ENCODE measurements at regions not wholly inside any gene's neighbourhood (a gene's known extent, or its start where the extent isn't known, plus 50 kb on each side); places are given as distances from the start of the nearest gene placed in this dataset.

DNA sequence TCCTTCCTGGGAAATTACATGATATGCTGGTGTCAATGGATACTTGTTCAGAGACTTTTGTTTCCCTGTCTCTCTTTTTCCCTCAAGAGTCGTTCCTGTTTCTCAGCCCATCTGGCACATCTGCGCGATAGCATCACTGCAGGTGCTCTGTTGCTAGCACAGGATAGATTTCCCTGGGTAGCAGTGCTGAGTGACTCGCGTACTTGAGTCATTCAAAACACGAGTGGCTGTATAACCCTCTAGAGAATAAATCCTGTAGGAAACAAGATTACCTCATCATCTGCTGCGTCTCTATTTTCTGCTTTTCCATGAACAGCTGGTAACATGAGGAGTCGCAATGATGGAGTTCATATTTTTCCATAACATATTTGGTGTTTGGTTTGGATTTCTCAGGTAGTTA is 452.0 kb upstream of the FZD8 start:
- no peaks in the 10 kb centered on the region for H3K4me1 Mint-ChIP-seq (ENCODE audit: unreplicated experiment)
- no peaks in the 10 kb centered on the region for H3K36me3 Mint-ChIP-seq
- TF ChIP-seq, protein P1, sequence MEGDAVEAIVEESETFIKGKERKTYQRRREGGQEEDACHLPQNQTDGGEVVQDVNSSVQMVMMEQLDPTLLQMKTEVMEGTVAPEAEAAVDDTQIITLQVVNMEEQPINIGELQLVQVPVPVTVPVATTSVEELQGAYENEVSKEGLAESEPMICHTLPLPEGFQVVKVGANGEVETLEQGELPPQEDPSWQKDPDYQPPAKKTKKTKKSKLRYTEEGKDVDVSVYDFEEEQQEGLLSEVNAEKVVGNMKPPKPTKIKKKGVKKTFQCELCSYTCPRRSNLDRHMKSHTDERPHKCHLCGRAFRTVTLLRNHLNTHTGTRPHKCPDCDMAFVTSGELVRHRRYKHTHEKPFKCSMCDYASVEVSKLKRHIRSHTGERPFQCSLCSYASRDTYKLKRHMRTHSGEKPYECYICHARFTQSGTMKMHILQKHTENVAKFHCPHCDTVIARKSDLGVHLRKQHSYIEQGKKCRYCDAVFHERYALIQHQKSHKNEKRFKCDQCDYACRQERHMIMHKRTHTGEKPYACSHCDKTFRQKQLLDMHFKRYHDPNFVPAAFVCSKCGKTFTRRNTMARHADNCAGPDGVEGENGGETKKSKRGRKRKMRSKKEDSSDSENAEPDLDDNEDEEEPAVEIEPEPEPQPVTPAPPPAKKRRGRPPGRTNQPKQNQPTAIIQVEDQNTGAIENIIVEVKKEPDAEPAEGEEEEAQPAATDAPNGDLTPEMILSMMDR (conservative IDR thresholded peaks at IDR 0.05) = no peak
- H3K9me3 Mint-ChIP-seq = peaks cover 2% of the 10 kb centered on the region
- no peak overlapping the region for H3K27ac Mint-ChIP-seq
- H3K4me3 Mint-ChIP-seq = no peak overlapping the region
- H3K27me3 Mint-ChIP-seq = no peaks in the 10 kb centered on the region
- no peak for DNase-seq (ENCODE audit: extremely low spot score, unreplicated experiment)

- Mint-ChIP-seq H3K4me1 (ENCODE audit: unreplicated experiment) (no peaks in the 10 kb centered on the region), H3K36me3 (no peaks in the 10 kb centered on the region), H3K9me3 (no peaks in the 10 kb centered on the region), H3K27ac (no peak overlapping the region), H3K4me3 (no peak overlapping the region), H3K27me3 (no peaks in the 10 kb centered on the region)
- TF ChIP-seq, protein P1 (conservative IDR thresholded peaks at IDR 0.05) = no peak
- no peak for DNase-seq (ENCODE audit: extremely low spot score, unreplicated experiment)
Measured at GRCh38 chr10:36092116-36092515, 450.0 kb upstream of the FZD8 start.

DNA sequence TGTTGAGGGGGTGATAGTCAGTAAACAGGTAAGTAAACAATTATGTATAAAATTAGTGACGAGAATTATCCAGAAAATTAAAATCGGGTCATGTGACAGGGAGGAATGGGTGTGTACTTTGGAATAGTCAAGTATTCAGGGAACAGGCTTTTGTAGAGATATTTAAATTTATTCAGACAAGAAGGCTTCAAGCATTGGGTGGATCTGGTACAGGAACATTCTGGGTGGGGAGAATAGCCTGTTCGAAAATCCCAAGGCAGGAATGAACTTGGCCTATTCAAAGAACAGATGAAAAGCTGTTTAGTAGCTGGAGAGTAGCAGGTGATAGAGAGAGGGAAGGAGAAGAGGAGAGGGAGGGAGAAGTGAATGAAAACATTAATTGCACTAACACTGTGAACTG is 448.9 kb upstream of the FZD8 start:
- Mint-ChIP-seq H3K9me3 (no peaks in the 10 kb centered on the region), H3K4me1 (ENCODE audit: unreplicated experiment) (no peaks in the 10 kb centered on the region), H3K27me3 (no peaks in the 10 kb centered on the region), H3K27ac (no peak overlapping the region), H3K4me3 (no peak overlapping the region), H3K36me3 (no peaks in the 10 kb centered on the region)
- TF ChIP-seq, protein P1 (conservative IDR thresholded peaks at IDR 0.05) = no peak
- DNase-seq (ENCODE audit: extremely low spot score, unreplicated experiment) = no peak

- no peaks in the 10 kb centered on the region for H3K36me3 Mint-ChIP-seq
- no peaks in the 10 kb centered on the region for H3K4me1 Mint-ChIP-seq (ENCODE audit: unreplicated experiment)
- no peak for DNase-seq (ENCODE audit: extremely low spot score, unreplicated experiment)
- peaks cover 1% of the 10 kb centered on the region for H3K27me3 Mint-ChIP-seq
- TF ChIP-seq, protein P1 (conservative IDR thresholded peaks at IDR 0.05) = no peak
- no peak overlapping the region for H3K27ac Mint-ChIP-seq
- H3K4me3 Mint-ChIP-seq = no peak overlapping the region
- no peaks in the 10 kb centered on the region for H3K9me3 Mint-ChIP-seq
Measured at GRCh38 chr10:36089790-36090440, 447.8 kb upstream of the FZD8 start.

- TF ChIP-seq, protein P1 (conservative IDR thresholded peaks at IDR 0.05) = no peak
- Mint-ChIP-seq H3K27ac (no peak overlapping the region), H3K9me3 (no peaks in the 10 kb centered on the region), H3K4me1 (ENCODE audit: unreplicated experiment) (no peaks in the 10 kb centered on the region), H3K36me3 (no peaks in the 10 kb centered on the region), H3K27me3 (peaks cover 7% of the 10 kb centered on the region), H3K4me3 (no peak overlapping the region)
- no peak for DNase-seq (ENCODE audit: extremely low spot score, unreplicated experiment)
Measured at GRCh38 chr10:36087006-36088005, 445.2 kb upstream of the FZD8 start.

Measured in type B pancreatic cell (in vitro differentiated cells).